ENCODE measurements at regions not wholly inside any gene's neighbourhood (a gene's known extent, or its start where the extent isn't known, plus 50 kb on each side); places are given as distances from the start of the nearest gene placed in this dataset.

DNA sequence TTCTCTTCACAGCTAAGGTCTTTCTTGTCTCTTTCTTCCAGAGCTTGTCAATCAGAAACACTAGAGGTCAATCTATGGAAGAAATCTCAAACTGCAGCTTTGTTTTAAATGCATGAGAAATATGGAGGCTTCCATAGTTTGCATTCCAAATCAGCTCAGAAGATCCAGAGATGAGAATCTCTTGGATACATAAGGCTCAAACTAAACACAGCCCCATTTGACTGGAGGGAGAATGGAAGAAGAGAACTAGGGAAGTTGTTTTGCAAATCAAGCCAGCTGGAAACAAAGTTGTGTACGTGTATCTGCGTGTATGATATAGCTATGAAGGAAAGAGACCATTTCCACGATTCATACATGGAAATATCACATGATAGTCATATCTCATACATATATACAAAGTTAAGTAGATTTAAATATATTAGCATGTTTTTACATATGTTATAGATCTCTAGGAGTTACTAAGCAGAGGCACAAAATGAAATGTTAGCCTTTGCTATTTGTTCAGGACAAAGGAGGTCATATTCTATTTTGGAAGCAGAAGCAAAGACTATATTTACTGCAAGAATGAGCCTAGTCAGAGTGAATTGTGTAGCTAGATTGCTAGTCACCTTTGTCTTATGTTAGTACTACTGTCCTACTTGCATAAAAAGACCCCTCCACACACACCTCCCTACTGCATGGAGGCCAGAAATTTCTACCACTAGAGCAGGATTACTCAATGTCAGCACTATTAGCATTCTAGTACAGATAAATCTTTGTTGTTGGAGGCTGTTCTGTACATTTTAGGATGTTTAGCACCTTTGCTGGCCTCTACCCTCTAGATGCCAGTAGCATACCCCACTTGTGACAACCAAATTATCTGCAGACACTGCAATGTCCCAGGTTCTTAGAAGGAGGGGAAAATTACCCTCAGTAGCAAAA lies 303.5 kb upstream of the CHAC2 start:
- Histone ChIP-seq H3K9me3 (replicated peaks; ENCODE audit: insufficient read depth, low read length) (no peaks in the 10 kb centered on the region), H3K27ac (ENCODE audit: low read length) (no peak overlapping the region)

GRCh38 chr2:53460937-53461336 lies 306.7 kb upstream of the CHAC2 start:
- TF ChIP-seq CTCF (IDR thresholded peaks at IDR 0.05; ENCODE audit: low read length), result no peak
- TF ChIP-seq EZH2phosphoT487 (IDR thresholded peaks at IDR 0.05; ENCODE audit: low read length), result no peak
- no peak for TF ChIP-seq EZH2 (optimal IDR thresholded peaks at IDR 0.05; ENCODE audit: low read depth, low read length)
- H4K20me1 ChIP-seq (ENCODE audit: insufficient read depth, low read length), result no peaks in the 10 kb centered on the region
- no peak for DNase-seq
- H3K27me3 ChIP-seq (replicated peaks; ENCODE audit: insufficient read depth, low read length), result no peaks in the 10 kb centered on the region
- no peaks in the 10 kb centered on the region for H3K9me2 ChIP-seq (replicated peaks; ENCODE audit: insufficient read depth, low read length)
- no peak overlapping the region for H3K4me3 ChIP-seq (ENCODE audit: low read length)
- H3K27ac ChIP-seq (ENCODE audit: low read length), result no peak overlapping the region
- H2AFZ ChIP-seq (ENCODE audit: low read length), result no peak overlapping the region
- H3K9me3 ChIP-seq (replicated peaks; ENCODE audit: insufficient read depth, low read length), result no peaks in the 10 kb centered on the region
- H3K9ac ChIP-seq (ENCODE audit: low read length), result no peak overlapping the region
- H3K36me3 ChIP-seq (replicated peaks; ENCODE audit: insufficient read depth, low read length), result no peaks in the 10 kb centered on the region
- H3K4me2 ChIP-seq (ENCODE audit: low read depth, low read length), result no peak overlapping the region
- no peaks in the 10 kb centered on the region for H3K79me2 ChIP-seq (ENCODE audit: low read length)
- H3K4me1 ChIP-seq (ENCODE audit: low read length), result no peaks in the 10 kb centered on the region
- no peaks in the 10 kb centered on the region for H3F3A ChIP-seq (ENCODE audit: insufficient read depth, low read length)

More for the DNA sequence above, 303.5 kb upstream of the CHAC2 start:
- DNase-seq, result no peak
- Histone ChIP-seq H4K20me1 (ENCODE audit: insufficient read depth, low read length) (no peaks in the 10 kb centered on the region), H3K4me3 (ENCODE audit: low read length) (no peak overlapping the region), H3K79me2 (ENCODE audit: low read length) (no peaks in the 10 kb centered on the region), H3F3A (ENCODE audit: insufficient read depth, low read length) (no peaks in the 10 kb centered on the region), H3K36me3 (replicated peaks; ENCODE audit: insufficient read depth, low read length) (no peaks in the 10 kb centered on the region), H3K9me2 (replicated peaks; ENCODE audit: insufficient read depth, low read length) (no peaks in the 10 kb centered on the region), H3K4me2 (ENCODE audit: low read depth, low read length) (no peak overlapping the region), H3K27me3 (replicated peaks; ENCODE audit: insufficient read depth, low read length) (no peaks in the 10 kb centered on the region), H2AFZ (ENCODE audit: low read length) (no peak overlapping the region), H3K4me1 (ENCODE audit: low read length) (no peaks in the 10 kb centered on the region), H3K9ac (ENCODE audit: low read length) (no peak overlapping the region)
- TF ChIP-seq EZH2 (optimal IDR thresholded peaks at IDR 0.05; ENCODE audit: low read depth, low read length) (no peak), EZH2phosphoT487 (IDR thresholded peaks at IDR 0.05; ENCODE audit: low read length) (no peak)

DNA sequence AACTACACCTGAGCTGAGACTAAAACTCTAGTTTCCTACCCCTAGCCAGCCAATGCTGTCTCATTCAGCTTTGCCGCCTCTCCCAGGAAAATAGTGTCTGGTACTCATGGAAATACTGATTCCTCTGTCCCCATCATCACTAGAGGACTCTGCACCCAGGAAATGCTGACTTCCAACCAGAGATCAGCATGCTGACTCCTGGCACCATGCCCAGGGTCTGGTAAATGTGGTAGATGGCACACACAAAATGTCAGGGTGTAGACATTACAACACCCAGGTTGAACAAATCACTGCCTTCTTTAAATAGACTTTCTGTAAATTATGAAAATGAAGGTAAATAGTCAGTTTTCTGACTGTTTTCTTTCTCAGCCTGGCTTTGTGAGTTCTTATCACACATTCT lies 307.3 kb upstream of the CHAC2 start:
- no peak for TF ChIP-seq CTCF (IDR thresholded peaks at IDR 0.05; ENCODE audit: low read length)
- no peak for TF ChIP-seq EZH2phosphoT487 (IDR thresholded peaks at IDR 0.05; ENCODE audit: low read length)
- TF ChIP-seq EZH2 (optimal IDR thresholded peaks at IDR 0.05; ENCODE audit: low read depth, low read length), result no peak
- H3K27ac ChIP-seq (ENCODE audit: low read length), result no peak overlapping the region
- H3K4me1 ChIP-seq (ENCODE audit: low read length), result no peaks in the 10 kb centered on the region
- H3K79me2 ChIP-seq (ENCODE audit: low read length), result no peaks in the 10 kb centered on the region
- no peaks in the 10 kb centered on the region for H4K20me1 ChIP-seq (ENCODE audit: insufficient read depth, low read length)
- H3K9ac ChIP-seq (ENCODE audit: low read length), result no peak overlapping the region
- no peak overlapping the region for H3K4me2 ChIP-seq (ENCODE audit: low read depth, low read length)
- H3K9me2 ChIP-seq (replicated peaks; ENCODE audit: insufficient read depth, low read length), result no peaks in the 10 kb centered on the region
- no peak for DNase-seq
- H3K4me3 ChIP-seq (ENCODE audit: low read length), result no peak overlapping the region
- H2AFZ ChIP-seq (ENCODE audit: low read length), result no peak overlapping the region
- H3K36me3 ChIP-seq (replicated peaks; ENCODE audit: insufficient read depth, low read length), result no peaks in the 10 kb centered on the region
- H3K27me3 ChIP-seq (replicated peaks; ENCODE audit: insufficient read depth, low read length), result no peaks in the 10 kb centered on the region
- H3K9me3 ChIP-seq (replicated peaks; ENCODE audit: insufficient read depth, low read length), result no peaks in the 10 kb centered on the region
- H3F3A ChIP-seq (ENCODE audit: insufficient read depth, low read length), result no peaks in the 10 kb centered on the region

DNA sequence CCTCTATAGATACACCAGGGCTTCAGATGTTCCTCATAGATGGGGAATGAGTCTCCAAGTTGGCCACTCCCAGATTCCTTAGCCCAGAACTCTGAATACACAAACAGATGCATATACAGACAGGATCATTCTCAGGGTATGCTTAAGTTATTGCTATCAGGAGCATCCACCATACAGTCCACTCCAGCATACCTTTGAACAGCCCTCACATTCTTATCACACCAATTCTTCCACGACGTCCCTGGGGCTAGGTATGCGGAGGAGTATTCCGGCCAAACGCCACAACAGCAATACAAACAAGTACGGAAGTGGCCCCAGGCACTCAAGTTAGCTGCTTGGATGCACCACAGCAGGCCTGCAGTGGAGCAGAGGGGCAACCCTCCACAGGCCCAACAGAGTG lies 312.5 kb upstream of the CHAC2 start:
- H3F3A ChIP-seq (ENCODE audit: insufficient read depth, low read length), result no peaks in the 10 kb centered on the region
- no peak for DNase-seq
- no peak overlapping the region for H2AFZ ChIP-seq (ENCODE audit: low read length)
- H3K4me2 ChIP-seq (ENCODE audit: low read depth, low read length), result no peak overlapping the region
- no peaks in the 10 kb centered on the region for H3K36me3 ChIP-seq (replicated peaks; ENCODE audit: insufficient read depth, low read length)
- no peaks in the 10 kb centered on the region for H3K27me3 ChIP-seq (replicated peaks; ENCODE audit: insufficient read depth, low read length)
- no peak overlapping the region for H3K4me3 ChIP-seq (ENCODE audit: low read length)
- H3K9me2 ChIP-seq (replicated peaks; ENCODE audit: insufficient read depth, low read length), result no peaks in the 10 kb centered on the region
- no peaks in the 10 kb centered on the region for H3K79me2 ChIP-seq (ENCODE audit: low read length)
- H3K9me3 ChIP-seq (replicated peaks; ENCODE audit: insufficient read depth, low read length), result no peaks in the 10 kb centered on the region
- TF ChIP-seq CTCF (IDR thresholded peaks at IDR 0.05; ENCODE audit: low read length) (no peak), EZH2 (optimal IDR thresholded peaks at IDR 0.05; ENCODE audit: low read depth, low read length) (no peak), EZH2phosphoT487 (IDR thresholded peaks at IDR 0.05; ENCODE audit: low read length) (no peak)
- no peak overlapping the region for H3K9ac ChIP-seq (ENCODE audit: low read length)
- no peak overlapping the region for H3K27ac ChIP-seq (ENCODE audit: low read length)
- no peaks in the 10 kb centered on the region for H4K20me1 ChIP-seq (ENCODE audit: insufficient read depth, low read length)
- H3K4me1 ChIP-seq (ENCODE audit: low read length), result no peaks in the 10 kb centered on the region
